A673 (cell line): ENCODE measurements at regions not wholly inside any gene's neighbourhood (a gene's known extent, or its start where the extent isn't known, plus 50 kb on each side); places are given as distances from the start of the nearest gene placed in this dataset.
A peak's percentile ranks its signal among the peaks of the same experiment; 100 is the strongest.

ENCODE experiments used
- BruUV-seq: library from RNA; stranded (reverse); fragments of 400-500 nt; replicated peaks from 2 replicates; lab custom pipeline; 2021; lab: Mats Ljungman, UMichigan
- CTCF ChIA-PET: fragments of 300-600 bp; sonication (Branson Sonifier 250); formaldehyde crosslinking; loops from one replicate; lab custom pipeline; 2022; ENCODE audit warnings: antibody characterized with exemption; lab: Charles Lee
- POLR2A ChIA-PET: fragments of 300-600 bp; sonication (Branson Sonifier 250); formaldehyde crosslinking; loops from one replicate; lab custom pipeline; 2022; ENCODE audit warnings: antibody characterized with exemption; ENCODE audit not compliant: low non-redundant PET; lab: Charles Lee
- DNase-seq: peaks from one replicate; pipeline ENCODE4 v3.0.0-alpha.2; 2015; ENCODE audit warnings: low spot score
- H3K27ac ChIP-seq: fragments of 200-600 bp; sonication (generic); 2 replicates; pipeline ENCODE4 v1.5.1; 2016; ENCODE audit warnings: mixed run types, low read depth, mild to moderate bottlenecking, mixed read lengths, antibody characterized with exemption, low read length; ENCODE audit not compliant: poor library complexity, severe bottlenecking
- H3K27me3 ChIP-seq: fragments of 200-600 bp; sonication (generic); replicated peaks from 2 replicates; pipeline ENCODE4 v1.6.1; 2017; ENCODE audit warnings: mixed run types, low read depth, mild to moderate bottlenecking, mixed read lengths, antibody characterized with exemption, low read length; ENCODE audit not compliant: insufficient read depth, poor library complexity
- H3K36me3 ChIP-seq: fragments of 200-600 bp; sonication (generic); 2 replicates; pipeline ENCODE4 v1.6.1; 2016; ENCODE audit warnings: mixed run types, mild to moderate bottlenecking, mixed read lengths, antibody characterized with exemption, low read length; ENCODE audit not compliant: insufficient read depth, poor library complexity, severe bottlenecking
- H3K4me1 ChIP-seq: fragments of 200-600 bp; sonication (generic); 2 replicates; pipeline ENCODE4 v1.6.1; 2017; ENCODE audit warnings: mixed run types, mild to moderate bottlenecking, mixed read lengths, antibody characterized with exemption, low read length; ENCODE audit not compliant: insufficient read depth, poor library complexity, severe bottlenecking
- H3K4me3 ChIP-seq: fragments of 200-600 bp; sonication (generic); 2 replicates; pipeline ENCODE4 v1.5.1; 2016; ENCODE audit warnings: low read depth, mixed run types, mild to moderate bottlenecking, mixed read lengths, low read length; ENCODE audit not compliant: poor library complexity, severe bottlenecking
- H3K9me3 ChIP-seq: fragments of 200-600 bp; sonication (generic); 2 replicates; pipeline ENCODE4 v1.6.1; 2016; ENCODE audit warnings: mixed run types, low read depth, mild to moderate bottlenecking, mixed read lengths, antibody characterized with exemption, low read length; ENCODE audit not compliant: poor library complexity, severe bottlenecking
- CTCF ChIP-seq: fragments of 300-800, 200-600 bp; sonication (generic); conservative IDR thresholded peaks from 2 replicates; pipeline ENCODE4 v1.5.1; 2017; ENCODE audit warnings: low read depth, mild to moderate bottlenecking, antibody characterized with exemption, low read length, moderate library complexity, mixed read lengths
- EZH2 ChIP-seq: fragments of 200-600 bp; sonication (generic); IDR thresholded peaks from 2 replicates; pipeline ENCODE4 v1.6.1; 2017; ENCODE audit warnings: borderline replicate concordance, low read depth, mild to moderate bottlenecking, mixed read lengths, antibody characterized with exemption, low read length; ENCODE audit not compliant: poor library complexity, severe bottlenecking
- intact Hi-C: fragments of 100-400 bp; cut with micrococcal nuclease; formaldehyde crosslinking; loops from one replicate; pipeline ENCODE4 v1.10.0; 2022; ENCODE audit not compliant: unreplicated experiment

GRCh38 chr2:12964904-12965539, 248.3 kb downstream of the TRIB2 start:
- intact Hi-C loops = no loop called here
- Histone ChIP-seq H3K36me3 (no peaks in the 10 kb centered on the region), H3K27ac (peak overlapping the region; percentile 31), H3K9me3 (peaks cover 1% of the 10 kb centered on the region), H3K4me3 (no peak overlapping the region), H3K27me3 (no peaks in the 10 kb centered on the region), H3K4me1 (peaks cover 21% of the 10 kb centered on the region)
- TF ChIP-seq EZH2 (no peak), CTCF (no peak)
- ChIA-PET CTCF (interaction anchor here (0.8 kb wide), 1 partner anchor 42 kb away, joined by 4 read pairs; no protein-coding TSS in a partner anchor), POLR2A (no interaction called here)
- no TSS peak for BruUV-seq
- peak; percentile 33 for DNase-seq

DNA sequence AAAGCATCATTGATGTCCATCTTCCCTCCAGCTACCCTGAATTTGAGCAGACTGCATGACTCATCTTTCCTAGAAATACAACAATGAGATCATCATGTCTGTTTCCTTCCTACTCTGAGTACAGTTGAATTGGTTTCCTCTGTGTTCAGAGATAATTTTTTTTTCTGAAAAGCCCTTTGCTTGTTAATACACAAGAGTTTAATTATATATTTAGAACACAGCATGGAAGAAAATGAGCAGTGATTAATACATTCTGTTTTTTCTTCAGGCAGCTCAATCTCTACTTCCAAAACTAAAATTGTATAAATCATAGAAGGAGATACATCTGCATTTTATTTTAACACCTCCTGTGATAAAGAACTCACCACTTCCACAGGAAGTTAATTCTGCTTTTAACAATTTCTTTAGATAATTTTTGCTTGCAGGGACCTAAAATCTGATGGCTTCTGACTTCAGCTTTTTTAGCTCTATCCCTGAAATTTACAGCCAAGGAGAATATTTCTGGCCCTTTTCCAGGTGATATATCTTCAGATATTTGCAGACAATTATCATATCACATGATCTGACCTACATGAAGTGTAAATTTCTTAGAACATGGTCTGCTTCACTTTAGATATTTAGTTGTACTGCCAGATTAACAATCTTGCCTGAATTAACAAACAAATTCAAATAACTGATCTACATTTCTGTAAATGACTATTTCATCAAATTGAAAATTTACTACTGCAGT, 249.0 kb downstream of the TRIB2 start:
- Histone ChIP-seq H3K36me3 (no peaks in the 10 kb centered on the region), H3K27me3 (no peaks in the 10 kb centered on the region), H3K4me1 (peaks cover 21% of the 10 kb centered on the region), H3K9me3 (no peaks in the 10 kb centered on the region), H3K27ac (peak overlapping the region; percentile 31), H3K4me3 (no peak overlapping the region)
- ChIA-PET POLR2A (interaction anchor here (0.7 kb wide), 1 partner anchor 21 kb away, joined by 4 read pairs; no protein-coding TSS in a partner anchor), CTCF (interaction anchor here (0.8 kb wide), 1 partner anchor 42 kb away, joined by 4 read pairs; no protein-coding TSS in a partner anchor)
- intact Hi-C loops = no loop called here
- TF ChIP-seq EZH2 = no peak
- TF ChIP-seq CTCF = no peak
- no TSS peak for BruUV-seq
- DNase-seq = peak; percentile 91

DNA sequence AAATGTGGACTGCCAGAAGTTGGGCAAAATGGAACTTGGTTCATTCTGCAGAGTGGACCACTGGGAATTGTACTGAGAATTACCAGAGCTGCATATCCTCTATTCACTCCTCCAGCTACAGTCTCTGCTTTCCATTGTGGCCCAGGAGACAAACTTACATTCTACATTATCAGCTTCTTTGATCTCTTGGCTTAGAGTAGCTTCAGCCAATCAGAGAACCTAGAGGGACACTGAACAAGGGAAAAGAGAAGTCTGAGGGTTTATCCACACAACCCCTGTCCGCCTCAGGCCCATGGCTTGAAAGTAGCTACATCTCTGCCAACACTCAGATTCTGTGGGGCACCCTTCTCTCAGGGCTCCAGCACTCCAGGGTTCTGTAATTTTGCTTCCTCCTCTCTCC, 251.1 kb downstream of the TRIB2 start:
- Histone ChIP-seq H3K9me3 (peaks cover 3% of the 10 kb centered on the region), H3K36me3 (no peaks in the 10 kb centered on the region), H3K27ac (no peak overlapping the region), H3K4me1 (peaks cover 21% of the 10 kb centered on the region), H3K27me3 (no peaks in the 10 kb centered on the region), H3K4me3 (no peak overlapping the region)
- no peak for DNase-seq
- no peak for TF ChIP-seq EZH2
- TF ChIP-seq CTCF = no peak
- intact Hi-C loops = no loop called here
- POLR2A ChIA-PET = no interaction called here
- CTCF ChIA-PET = no interaction called here
- BruUV-seq = no TSS peak
